PC-9 (cell line): ENCODE measurements at regions not wholly inside any gene's neighbourhood (a gene's known extent, or its start where the extent isn't known, plus 50 kb on each side); places are given as distances from the start of the nearest gene placed in this dataset.

Experiments used
- CTCF ChIP-seq: fragments of 200-600 bp; sonication (generic); conservative IDR thresholded peaks from 2 replicates; pipeline ENCODE4 v1.6.1; 2017; ENCODE audit warnings: mixed run types, antibody characterized with exemption, mild to moderate bottlenecking, moderate library complexity
- EZH2 ChIP-seq: fragments of 200-600 bp; sonication (generic); IDR thresholded peaks from 2 replicates; pipeline ENCODE4 v1.8.0; 2017; ENCODE audit warnings: antibody characterized with exemption, low read depth

- no peak for TF ChIP-seq CTCF
- no peak for TF ChIP-seq EZH2
Measured at GRCh38 chr15:47885920-47886319, 168.6 kb downstream of the SEMA6D start.
